OCI-LY3 (cell line): ENCODE measurements at regions not wholly inside any gene's neighbourhood (a gene's known extent, or its start where the extent isn't known, plus 50 kb on each side); places are given as distances from the start of the nearest gene placed in this dataset.

ENCODE experiments used
- H2AFZ ChIP-seq: fragments of 200-600, 300-600 bp; shearing (Covaris generic); 2 replicates; pipeline ENCODE4 v1.6.0; 2014; ENCODE audit warnings: antibody characterized with exemption, low read depth, low read length
- H3K27ac ChIP-seq: fragments of 200-600, 300-600 bp; sonication (generic); 2 replicates; pipeline ENCODE4 v1.5.1; 2014; ENCODE audit warnings: mild to moderate bottlenecking, low read length, moderate library complexity, mixed read lengths
- H3K27me3 ChIP-seq: fragments of 200-600, 300-600 bp; sonication (generic); 2 replicates; pipeline ENCODE4 v1.6.1; 2014; ENCODE audit warnings: low read depth, low read length, mixed read lengths
- H3K36me3 ChIP-seq: fragments of 200-600, 300-600 bp; sonication (generic); replicated peaks from 2 replicates; pipeline ENCODE3; 2014; ENCODE audit warnings: low read depth, low read length, mixed read lengths
- H3K4me1 ChIP-seq: fragments of 300-600, 200-600 bp; sonication (generic); 2 replicates; pipeline ENCODE4 v1.6.1; 2014; ENCODE audit warnings: low read length, mixed read lengths
- H3K4me2 ChIP-seq: fragments of 200-600, 300-600 bp; sonication (generic); 2 replicates; pipeline ENCODE4 v1.6.1; 2014; ENCODE audit warnings: low read length, mixed read lengths
- H3K4me3 ChIP-seq: fragments of 300-600, 200-600 bp; sonication (generic); 2 replicates; pipeline ENCODE4 v1.5.1; 2014; ENCODE audit warnings: antibody characterized with exemption, mild to moderate bottlenecking, low read length, moderate library complexity
- H3K79me2 ChIP-seq: fragments of 300-600, 200-600 bp; shearing (Covaris generic); 2 replicates; pipeline ENCODE4 v1.6.1; 2014; ENCODE audit warnings: mild to moderate bottlenecking, low read length, mixed read lengths
- H3K9ac ChIP-seq: fragments of 300-600, 200-600 bp; shearing (Covaris generic); 2 replicates; pipeline ENCODE4 v1.6.0; 2014; ENCODE audit warnings: mild to moderate bottlenecking, low read length, moderate library complexity
- H3K9me3 ChIP-seq: fragments of 200-600, 300-600 bp; shearing (Covaris generic); 2 replicates; pipeline ENCODE4 v1.6.1; 2014; ENCODE audit warnings: low read length, mixed read lengths; ENCODE audit not compliant: insufficient read depth
- H4K20me1 ChIP-seq: fragments of 200-600, 300-600 bp; sonication (generic); 2 replicates; pipeline ENCODE4 v1.6.1; 2016; ENCODE audit warnings: low read length, mixed read lengths; ENCODE audit not compliant: insufficient read depth
- CTCF ChIP-seq: fragments of 200-600, 300-600 bp; sonication (generic); IDR thresholded peaks from 2 replicates; pipeline ENCODE4 v1.5.1; 2014; ENCODE audit warnings: antibody characterized with exemption, low read length, low read depth
- EZH2phosphoT487 ChIP-seq: fragments of 200-600 bp; shearing (Covaris generic); IDR thresholded peaks from 2 replicates; pipeline ENCODE4 v1.6.1; 2018; ENCODE audit warnings: antibody characterized with exemption, mixed run types, low read depth

DNA sequence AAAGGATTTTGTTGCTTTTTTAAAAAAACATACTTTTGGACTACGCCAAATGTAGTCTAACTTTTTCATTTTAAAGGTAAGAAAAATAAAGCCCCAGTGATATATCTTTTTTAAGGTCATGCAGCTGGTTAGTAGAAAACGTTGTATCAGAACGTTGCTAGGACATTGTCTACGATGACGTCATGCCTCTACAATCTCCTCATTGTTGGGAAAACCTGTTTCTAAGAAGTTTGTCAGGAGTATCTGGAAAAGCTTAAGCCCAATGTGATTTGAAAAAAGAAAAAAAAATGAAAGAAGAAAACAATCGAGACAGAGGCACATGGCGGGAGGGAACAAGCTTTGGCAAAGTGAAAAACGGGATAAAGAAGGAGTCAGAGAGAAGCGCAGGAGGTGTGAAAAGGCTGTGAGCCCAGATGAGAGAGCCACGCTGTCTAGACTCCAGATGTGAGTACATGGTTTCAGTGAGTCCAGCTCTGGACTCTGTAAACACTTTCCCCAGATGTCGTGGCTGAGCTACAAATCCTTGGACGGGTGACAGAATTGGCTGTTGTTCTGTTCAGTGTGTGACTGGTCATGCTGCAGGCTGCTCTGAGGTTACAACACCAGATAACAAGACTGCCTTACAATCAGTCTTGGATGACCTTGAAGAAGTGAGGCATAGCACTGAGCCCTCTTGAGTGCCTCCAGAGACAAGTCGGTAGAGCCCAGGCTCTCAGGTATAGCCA is 656.7 kb upstream of the ID4 start:
- no peak overlapping the region for H3K27ac ChIP-seq
- H3K9ac ChIP-seq: no peak overlapping the region
- TF ChIP-seq EZH2phosphoT487 (no peak), CTCF (no peak)
- H3K79me2 ChIP-seq: no peaks in the 10 kb centered on the region
- no peak overlapping the region for H2AFZ ChIP-seq
- no peak overlapping the region for H3K4me3 ChIP-seq
- H3K4me2 ChIP-seq: no peak overlapping the region
- H3K27me3 ChIP-seq: no peaks in the 10 kb centered on the region
- H3K9me3 ChIP-seq: no peaks in the 10 kb centered on the region
- no peaks in the 10 kb centered on the region for H3K36me3 ChIP-seq
- H3K4me1 ChIP-seq: no peaks in the 10 kb centered on the region
- no peaks in the 10 kb centered on the region for H4K20me1 ChIP-seq

- no peaks in the 10 kb centered on the region for H3K27me3 ChIP-seq
- H3K36me3 ChIP-seq: no peaks in the 10 kb centered on the region
- H3K4me2 ChIP-seq: no peak overlapping the region
- no peaks in the 10 kb centered on the region for H4K20me1 ChIP-seq
- H3K9ac ChIP-seq: no peak overlapping the region
- no peak overlapping the region for H3K27ac ChIP-seq
- TF ChIP-seq CTCF (no peak), EZH2phosphoT487 (no peak)
- no peak overlapping the region for H2AFZ ChIP-seq
- H3K4me1 ChIP-seq: no peaks in the 10 kb centered on the region
- H3K4me3 ChIP-seq: no peak overlapping the region
- no peaks in the 10 kb centered on the region for H3K79me2 ChIP-seq
- no peaks in the 10 kb centered on the region for H3K9me3 ChIP-seq
Observed at GRCh38 chr6:19181211-19181610, 656.0 kb upstream of the ID4 start.

- Histone ChIP-seq H3K9me3 (no peaks in the 10 kb centered on the region), H3K4me3 (no peak overlapping the region), H3K4me2 (no peak overlapping the region), H3K4me1 (no peaks in the 10 kb centered on the region), H3K9ac (no peak overlapping the region), H3K27ac (no peak overlapping the region), H4K20me1 (no peaks in the 10 kb centered on the region), H3K27me3 (no peaks in the 10 kb centered on the region), H3K36me3 (no peaks in the 10 kb centered on the region), H3K79me2 (no peaks in the 10 kb centered on the region), H2AFZ (no peak overlapping the region)
- TF ChIP-seq CTCF: no peak
- TF ChIP-seq EZH2phosphoT487: no peak
Observed at GRCh38 chr6:19193624-19194023, 643.5 kb upstream of the ID4 start.

- Histone ChIP-seq H3K4me1 (no peaks in the 10 kb centered on the region), H3K36me3 (no peaks in the 10 kb centered on the region), H3K79me2 (no peaks in the 10 kb centered on the region), H3K27me3 (no peaks in the 10 kb centered on the region), H3K27ac (no peak overlapping the region), H3K4me3 (no peak overlapping the region), H3K9me3 (no peaks in the 10 kb centered on the region), H3K9ac (no peak overlapping the region), H4K20me1 (no peaks in the 10 kb centered on the region), H2AFZ (no peak overlapping the region), H3K4me2 (no peak overlapping the region)
- TF ChIP-seq EZH2phosphoT487 (no peak), CTCF (no peak)
Observed at GRCh38 chr6:19204445-19204844, 632.7 kb upstream of the ID4 start.
